GM18907 (cell line): ENCODE measurements at regions not wholly inside any gene's neighbourhood (a gene's known extent, or its start where the extent isn't known, plus 50 kb on each side); places are given as distances from the start of the nearest gene placed in this dataset.

Experiments used
- ATAC-seq: cut with Tn5 transposase; IDR thresholded peaks from one replicate; pipeline ENCODE4 v1.9.1; 2021; ENCODE audit warnings: mild to moderate bottlenecking, moderate library complexity; ENCODE audit not compliant: unreplicated experiment

DNA sequence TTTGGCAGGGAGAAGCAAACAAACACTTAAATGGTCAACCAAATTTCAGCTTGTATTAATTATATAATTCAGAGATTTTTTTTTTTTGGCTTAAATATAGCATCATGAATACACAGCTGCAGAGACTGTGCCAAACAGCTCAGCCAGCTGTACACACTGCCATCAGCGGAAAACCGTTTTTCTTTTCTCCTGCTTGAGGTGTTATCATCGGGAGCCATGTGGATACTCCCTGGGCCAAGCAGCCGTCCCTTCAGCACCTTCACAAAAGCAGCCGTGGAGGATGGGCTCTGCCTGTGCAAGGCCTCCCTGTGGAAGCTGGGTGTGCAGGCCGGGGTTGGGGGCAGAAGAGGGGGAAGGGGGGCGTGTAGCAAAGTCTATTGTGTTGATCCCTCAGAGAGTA lies 85.0 kb downstream of the NUF2 start:
- ATAC-seq = no peak

GRCh38 chr1:163408262-163408661 lies 86.5 kb downstream of the NUF2 start:
- ATAC-seq = no peak

GRCh38 chr1:163410073-163410999 lies 88.6 kb downstream of the NUF2 start:
- ATAC-seq = no peak

GRCh38 chr1:163412221-163412620 lies 90.5 kb downstream of the NUF2 start:
- no peak for ATAC-seq

- peak; percentile 94 for ATAC-seq
Observed at GRCh38 chr1:163414778-163415177, 93.0 kb downstream of the NUF2 start.

GRCh38 chr1:163421701-163422100 lies 99.9 kb downstream of the NUF2 start:
- ATAC-seq = no peak

- no peak for ATAC-seq
Observed at GRCh38 chr1:163422738-163423404, 101.1 kb downstream of the NUF2 start.

DNA sequence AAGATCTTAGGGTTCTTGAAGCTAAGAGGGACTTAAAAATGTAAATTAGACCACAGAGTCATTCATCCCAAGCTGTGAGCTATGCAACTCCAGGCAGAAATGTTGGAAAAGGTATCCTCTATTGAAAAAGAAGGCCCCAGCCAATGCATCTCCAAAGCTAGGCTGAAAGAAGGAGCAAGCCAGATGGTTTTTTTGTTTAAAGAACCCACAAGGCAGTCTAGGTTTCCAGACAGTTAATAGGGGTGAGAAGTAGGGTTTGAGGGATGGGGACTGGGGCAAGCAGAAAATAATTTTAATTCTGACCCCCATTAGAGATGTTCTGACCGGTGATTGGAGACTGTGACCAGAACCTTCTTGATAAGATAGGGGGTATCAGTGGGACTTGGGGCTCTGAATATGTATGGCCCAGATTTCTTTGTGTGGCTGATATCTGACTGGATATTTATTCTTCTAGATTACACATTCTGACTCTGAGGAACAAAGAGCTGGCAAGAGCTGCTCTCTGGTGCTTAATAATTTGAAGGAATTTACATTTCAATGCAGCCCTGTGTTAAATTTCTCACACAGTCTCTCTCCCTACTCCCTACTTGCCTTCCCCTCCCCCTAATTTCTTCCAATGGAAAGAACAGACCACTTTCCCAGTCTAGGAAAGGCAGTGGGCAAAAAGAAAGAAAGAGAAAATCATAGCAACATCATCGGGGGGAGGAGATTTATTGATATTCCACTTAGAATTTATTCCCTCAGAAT lies 104.9 kb downstream of the NUF2 start:
- ATAC-seq = no peak

GRCh38 chr1:163427279-163427678 lies 105.5 kb downstream of the NUF2 start:
- ATAC-seq = no peak

DNA sequence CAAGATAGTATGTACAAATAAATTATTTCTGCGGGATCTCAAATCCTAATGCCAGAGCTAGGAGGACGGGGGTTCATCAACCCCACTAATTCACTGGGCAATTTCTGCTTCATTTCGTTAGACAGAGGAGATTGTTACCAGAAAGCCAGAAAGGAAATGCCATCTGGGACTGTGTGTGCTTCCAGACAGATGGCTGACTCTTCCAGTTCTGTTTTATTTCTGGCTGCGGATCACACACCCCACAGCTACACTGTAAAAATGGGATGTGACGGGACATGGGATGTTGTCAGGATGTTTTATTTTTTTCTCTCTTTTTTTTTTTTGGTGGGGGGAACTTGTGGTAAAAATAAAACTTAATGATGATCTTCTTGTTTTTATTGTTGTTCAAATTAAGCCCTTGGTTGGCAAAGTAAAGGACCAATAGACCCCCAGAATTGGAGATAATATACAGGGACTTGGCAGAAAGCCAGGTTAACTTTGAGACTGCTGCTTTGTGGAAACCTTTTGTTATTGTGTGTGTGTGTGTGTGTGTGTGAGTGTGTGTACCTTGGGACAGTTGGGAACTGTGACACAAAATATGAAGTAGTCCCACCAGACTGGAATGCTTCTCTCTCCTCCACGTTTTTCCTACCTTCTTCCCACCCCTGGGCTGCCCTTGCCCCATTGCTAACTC lies 114.5 kb downstream of the NUF2 start:
- ATAC-seq = no peak

DNA sequence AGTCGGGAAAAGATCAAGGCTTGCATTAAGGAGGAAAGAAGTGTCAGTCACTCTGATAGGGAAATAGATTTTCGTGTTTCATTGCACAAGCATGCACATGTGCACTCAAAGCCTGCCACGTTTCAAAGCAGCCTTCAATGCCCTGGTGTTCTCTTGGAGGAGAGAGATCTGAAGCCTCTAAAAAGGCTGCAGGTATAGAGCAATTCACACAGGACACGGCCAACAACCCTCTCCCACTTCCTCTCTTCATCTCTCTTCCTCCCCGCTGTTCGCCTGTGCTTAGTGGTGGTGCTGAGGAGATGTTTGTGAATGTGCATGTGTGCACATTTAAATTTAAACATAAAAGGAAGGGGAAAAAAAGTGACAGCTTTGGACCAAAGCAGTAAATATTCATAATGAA lies 117.7 kb downstream of the NUF2 start:
- ATAC-seq = no peak

DNA sequence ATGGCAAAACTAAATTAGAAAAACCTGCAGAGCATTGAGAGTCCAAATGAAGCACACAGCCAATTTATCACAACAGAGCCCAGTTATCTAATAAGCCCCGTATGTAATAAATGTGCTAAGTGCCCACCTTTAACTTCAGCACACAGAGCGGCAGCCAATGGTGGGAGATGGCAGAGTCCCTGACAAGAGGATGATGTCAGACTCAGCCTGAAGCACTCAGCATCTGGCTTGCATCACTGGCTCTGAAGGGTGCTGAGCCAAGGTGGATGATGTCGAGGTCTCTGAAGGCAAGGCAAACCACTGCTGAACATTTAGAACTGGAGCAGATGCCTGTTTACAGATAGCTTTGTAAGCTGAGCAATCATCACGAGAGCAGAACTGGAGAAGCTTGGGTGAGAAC lies 118.3 kb downstream of the NUF2 start:
- ATAC-seq = no peak

DNA sequence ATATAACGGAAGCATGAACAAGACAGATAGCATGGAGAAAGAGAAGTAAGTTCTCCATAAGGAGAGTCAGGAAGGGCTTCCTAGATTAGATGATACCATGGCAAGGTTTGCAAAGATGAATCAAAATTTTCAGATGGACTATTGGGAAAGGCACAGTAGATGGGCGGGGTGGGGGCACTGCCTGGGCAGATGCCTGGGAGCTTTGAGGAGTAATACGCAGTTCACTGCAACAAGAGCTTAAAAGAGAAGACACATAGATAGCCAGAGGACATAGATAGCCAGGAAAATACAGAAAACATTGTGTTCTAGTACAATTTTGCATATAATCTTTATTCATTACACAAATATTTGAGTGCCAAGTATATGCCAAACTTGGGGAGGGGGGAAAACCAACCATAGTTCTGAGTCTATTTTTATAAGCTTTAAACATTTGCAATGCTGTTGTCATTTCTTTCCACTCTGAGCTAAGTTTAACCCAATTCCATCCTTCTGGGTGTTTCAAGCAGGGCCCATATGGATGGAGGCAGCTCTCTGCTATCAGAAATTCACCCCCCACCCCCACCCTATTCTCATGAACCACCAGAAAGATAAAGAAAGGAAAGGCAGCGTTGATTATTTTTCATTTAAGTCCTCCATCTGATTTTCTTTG lies 120.6 kb downstream of the NUF2 start:
- no peak for ATAC-seq

- no peak for ATAC-seq
Observed at GRCh38 chr1:163442895-163443294, 121.1 kb downstream of the NUF2 start.

DNA sequence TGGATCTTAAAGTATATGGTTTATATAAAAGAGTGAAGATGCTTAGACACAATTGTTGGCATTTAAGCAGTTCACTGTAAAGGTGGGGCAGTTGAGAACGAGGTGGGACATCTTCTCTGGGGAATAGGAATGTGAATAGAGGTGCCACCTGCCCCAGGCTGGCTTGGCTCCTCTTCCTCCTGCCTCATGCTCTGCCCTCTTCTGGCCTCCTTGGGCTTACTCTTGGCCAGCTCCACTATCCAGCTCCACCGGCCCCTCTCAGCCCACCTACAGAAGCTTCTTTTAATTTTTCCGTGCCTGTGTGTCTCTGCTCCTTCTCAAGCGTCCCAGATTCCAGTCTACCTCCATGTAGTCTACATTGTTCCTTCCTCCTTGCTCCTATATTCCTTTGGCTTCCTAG lies 122.1 kb downstream of the NUF2 start:
- ATAC-seq = no peak

DNA sequence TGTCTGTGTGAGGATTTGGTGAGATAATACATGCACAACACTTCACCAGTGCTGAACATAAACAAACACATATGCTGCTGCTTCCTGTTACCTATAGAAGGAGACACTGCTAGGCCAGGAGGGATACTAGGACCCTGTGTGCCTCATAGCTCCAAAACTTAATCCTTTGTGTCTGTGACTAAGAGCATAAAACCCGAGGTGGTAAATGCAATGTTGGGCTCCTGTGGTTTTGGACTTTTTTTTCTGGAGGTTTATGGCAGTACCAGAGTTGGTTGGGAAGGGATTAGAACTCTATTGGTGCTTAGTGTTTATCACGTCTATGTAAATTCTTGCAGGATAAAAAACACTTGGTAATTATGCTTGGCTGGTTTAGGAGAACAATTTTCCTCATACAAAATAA lies 122.9 kb downstream of the NUF2 start:
- no peak for ATAC-seq

GRCh38 chr1:163450986-163451385 lies 129.2 kb downstream of the NUF2 start:
- no peak for ATAC-seq

GRCh38 chr1:163459539-163459938 lies 137.8 kb downstream of the NUF2 start:
- no peak for ATAC-seq

- no peak for ATAC-seq
Observed at GRCh38 chr1:163467289-163467688, 145.5 kb downstream of the NUF2 start.

GRCh38 chr1:163471779-163472650 lies 150.3 kb downstream of the NUF2 start:
- ATAC-seq = no peak
